Testis (tissue), 2 donors: ENCODE measurements at regions not wholly inside any gene's neighbourhood (a gene's known extent, or its start where the extent isn't known, plus 50 kb on each side); places are given as distances from the start of the nearest gene placed in this dataset.

Experiments used
- POLR2A ChIP-seq: fragments of 450-650 bp; IDR thresholded peaks from one replicate; pipeline ENCODE4 v1.6.1; 2017; ENCODE audit warnings: antibody characterized with exemption, mild to moderate bottlenecking, moderate library complexity
- TF ChIP-seq, protein P1 (sequence below), 3 experiments: fragments of 450-650 bp in 2 of 3; fragments of 200-600 bp in 1 of 3; sonication (generic) in 1 of 3; IDR thresholded peaks; one replicate each; pipeline ENCODE4 v1.5.1; 2016 to 2019; ENCODE audit warnings: antibody characterized with exemption in 3 of 3, mild to moderate bottlenecking in 2 of 3, moderate library complexity in 1 of 3

DNA sequence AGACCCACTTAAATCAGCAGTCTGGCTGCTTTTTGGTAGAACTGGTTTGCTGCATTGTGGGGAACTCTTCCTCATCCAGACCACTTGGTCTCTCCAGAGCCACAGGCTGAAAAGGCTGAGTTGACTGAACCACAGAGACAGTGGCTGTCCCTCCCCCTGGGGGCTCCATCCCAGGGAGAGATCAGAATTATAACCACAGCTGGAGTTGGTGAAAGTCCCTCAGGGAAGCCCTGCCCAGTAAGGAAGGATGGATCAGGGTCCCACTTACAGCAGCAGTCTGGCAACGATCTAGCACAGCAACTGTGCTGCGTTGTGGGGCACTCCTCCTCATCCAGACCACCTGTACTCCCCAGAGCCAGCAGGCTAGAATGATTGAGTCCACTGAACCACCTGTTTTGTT lies 212.7 kb downstream of the SOX3 start:
- TF ChIP-seq, protein P1, sequence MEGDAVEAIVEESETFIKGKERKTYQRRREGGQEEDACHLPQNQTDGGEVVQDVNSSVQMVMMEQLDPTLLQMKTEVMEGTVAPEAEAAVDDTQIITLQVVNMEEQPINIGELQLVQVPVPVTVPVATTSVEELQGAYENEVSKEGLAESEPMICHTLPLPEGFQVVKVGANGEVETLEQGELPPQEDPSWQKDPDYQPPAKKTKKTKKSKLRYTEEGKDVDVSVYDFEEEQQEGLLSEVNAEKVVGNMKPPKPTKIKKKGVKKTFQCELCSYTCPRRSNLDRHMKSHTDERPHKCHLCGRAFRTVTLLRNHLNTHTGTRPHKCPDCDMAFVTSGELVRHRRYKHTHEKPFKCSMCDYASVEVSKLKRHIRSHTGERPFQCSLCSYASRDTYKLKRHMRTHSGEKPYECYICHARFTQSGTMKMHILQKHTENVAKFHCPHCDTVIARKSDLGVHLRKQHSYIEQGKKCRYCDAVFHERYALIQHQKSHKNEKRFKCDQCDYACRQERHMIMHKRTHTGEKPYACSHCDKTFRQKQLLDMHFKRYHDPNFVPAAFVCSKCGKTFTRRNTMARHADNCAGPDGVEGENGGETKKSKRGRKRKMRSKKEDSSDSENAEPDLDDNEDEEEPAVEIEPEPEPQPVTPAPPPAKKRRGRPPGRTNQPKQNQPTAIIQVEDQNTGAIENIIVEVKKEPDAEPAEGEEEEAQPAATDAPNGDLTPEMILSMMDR (IDR thresholded peaks at IDR 0.05), result no peak
- TF ChIP-seq POLR2A, result no peak
